HG03469 (cell line): ENCODE measurements at regions not wholly inside any gene's neighbourhood (a gene's known extent, or its start where the extent isn't known, plus 50 kb on each side); places are given as distances from the start of the nearest gene placed in this dataset.

Source experiments
- ATAC-seq: cut with Tn5 transposase; IDR thresholded peaks from one replicate; pipeline ENCODE4 v1.9.1; 2021; ENCODE audit warnings: mild to moderate bottlenecking, moderate library complexity, moderate number of reproducible peaks; ENCODE audit not compliant: unreplicated experiment

GRCh38 chr14:54342806-54343205, 54.0 kb upstream of the CDKN3 start:
- no peak for ATAC-seq

GRCh38 chr14:54343272-54344121, 53.3 kb upstream of the CDKN3 start:
- ATAC-seq: no peak

- ATAC-seq: no peak
Measured at GRCh38 chr14:54344445-54344844, 52.4 kb upstream of the CDKN3 start.

GRCh38 chr14:54346257-54346656, 50.5 kb upstream of the CDKN3 start:
- no peak for ATAC-seq
